GM12873 (cell line): ENCODE measurements at regions not wholly inside any gene's neighbourhood (a gene's known extent, or its start where the extent isn't known, plus 50 kb on each side); places are given as distances from the start of the nearest gene placed in this dataset.

Experiments used
- TF ChIP-seq, protein P1 (sequence below): IDR thresholded peaks from 2 replicates; pipeline ENCODE4 v1.5.1; 2012; ENCODE audit warnings: low read depth, mild to moderate bottlenecking, moderate library complexity, low read length, control low read depth; ENCODE audit not compliant: insufficient read depth; ENCODE audit errors: missing control alignments

DNA sequence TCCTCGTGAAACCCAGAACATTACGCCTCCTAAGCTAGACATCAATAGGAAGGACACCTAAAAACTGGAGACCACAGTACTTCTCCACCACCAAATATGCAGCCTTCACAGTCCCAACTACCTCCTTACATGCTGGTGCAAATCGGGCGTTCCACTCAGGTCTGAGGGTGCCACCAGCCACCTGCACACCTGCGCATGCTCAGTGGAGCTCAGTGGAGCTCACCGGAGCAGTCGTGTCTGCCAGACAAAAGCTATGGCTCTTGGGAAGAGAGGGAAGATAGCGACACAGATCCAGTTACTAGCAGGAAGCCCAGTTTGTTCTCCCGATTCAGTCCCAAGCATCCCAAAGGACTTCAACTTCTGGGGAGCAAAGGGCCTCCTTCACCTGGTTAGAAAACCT lies 237.1 kb downstream of the TSHZ3 start:
- TF ChIP-seq, protein P1, sequence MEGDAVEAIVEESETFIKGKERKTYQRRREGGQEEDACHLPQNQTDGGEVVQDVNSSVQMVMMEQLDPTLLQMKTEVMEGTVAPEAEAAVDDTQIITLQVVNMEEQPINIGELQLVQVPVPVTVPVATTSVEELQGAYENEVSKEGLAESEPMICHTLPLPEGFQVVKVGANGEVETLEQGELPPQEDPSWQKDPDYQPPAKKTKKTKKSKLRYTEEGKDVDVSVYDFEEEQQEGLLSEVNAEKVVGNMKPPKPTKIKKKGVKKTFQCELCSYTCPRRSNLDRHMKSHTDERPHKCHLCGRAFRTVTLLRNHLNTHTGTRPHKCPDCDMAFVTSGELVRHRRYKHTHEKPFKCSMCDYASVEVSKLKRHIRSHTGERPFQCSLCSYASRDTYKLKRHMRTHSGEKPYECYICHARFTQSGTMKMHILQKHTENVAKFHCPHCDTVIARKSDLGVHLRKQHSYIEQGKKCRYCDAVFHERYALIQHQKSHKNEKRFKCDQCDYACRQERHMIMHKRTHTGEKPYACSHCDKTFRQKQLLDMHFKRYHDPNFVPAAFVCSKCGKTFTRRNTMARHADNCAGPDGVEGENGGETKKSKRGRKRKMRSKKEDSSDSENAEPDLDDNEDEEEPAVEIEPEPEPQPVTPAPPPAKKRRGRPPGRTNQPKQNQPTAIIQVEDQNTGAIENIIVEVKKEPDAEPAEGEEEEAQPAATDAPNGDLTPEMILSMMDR: no peak

DNA sequence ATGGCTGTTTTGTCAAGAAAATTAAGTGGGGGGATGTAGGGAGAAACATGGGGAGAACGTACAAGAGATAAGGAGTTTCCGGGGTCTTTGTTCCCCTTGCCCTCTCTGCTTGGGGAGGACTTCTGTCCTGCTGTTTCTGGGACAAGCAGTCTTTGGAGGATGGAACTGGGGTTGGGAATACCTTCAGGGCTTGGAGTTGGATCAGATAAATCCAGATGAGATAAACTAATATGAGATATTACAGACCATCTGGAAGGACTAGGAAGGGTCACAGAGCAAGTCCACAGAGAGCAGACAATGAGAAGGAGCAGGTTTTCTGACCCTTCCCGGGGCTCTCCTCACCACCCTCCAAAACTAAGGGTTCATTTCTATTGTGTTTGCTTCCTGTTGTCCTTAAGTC lies 237.5 kb downstream of the TSHZ3 start:
- TF ChIP-seq, protein P1: no peak

DNA sequence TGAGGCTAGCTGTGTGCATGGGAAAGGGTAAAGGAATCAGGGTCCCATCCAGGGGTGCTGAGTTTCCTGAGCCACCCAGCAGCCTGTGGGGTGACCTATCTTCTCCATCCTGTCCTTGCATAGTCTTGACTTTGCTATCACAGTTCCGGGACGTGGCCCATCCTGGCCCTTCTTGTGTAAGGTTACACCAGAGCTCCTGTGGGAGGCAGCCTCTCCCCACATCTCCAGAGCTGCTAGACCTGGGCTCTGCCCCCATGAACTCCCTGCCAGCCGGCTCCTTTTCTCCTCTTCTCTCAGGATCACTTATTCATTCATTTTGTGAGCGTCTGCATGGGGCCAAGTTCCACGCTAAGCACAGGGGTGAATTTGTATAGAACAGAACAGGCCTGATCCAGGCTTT lies 238.9 kb downstream of the TSHZ3 start:
- TF ChIP-seq, protein P1: no peak

DNA sequence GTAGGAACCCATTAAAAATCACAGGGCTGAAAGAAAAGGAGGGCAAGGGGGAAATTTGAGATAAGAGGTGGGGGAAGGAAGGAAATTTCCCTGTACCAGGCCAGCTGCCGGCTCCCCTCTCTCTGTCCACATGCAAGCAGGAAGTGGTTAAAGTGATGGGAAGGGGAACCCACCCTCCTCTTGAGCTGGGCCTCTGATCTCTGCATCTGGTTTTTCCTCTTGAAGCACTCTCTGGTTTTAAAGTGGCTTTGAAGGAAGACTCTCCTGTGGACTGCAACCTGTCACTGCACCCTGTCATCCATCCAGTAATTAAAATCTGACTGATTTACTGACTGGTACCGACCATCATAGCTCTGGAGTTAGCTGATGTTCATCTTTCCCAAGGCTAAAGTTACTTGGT lies 239.6 kb downstream of the TSHZ3 start:
- TF ChIP-seq, protein P1: no peak

DNA sequence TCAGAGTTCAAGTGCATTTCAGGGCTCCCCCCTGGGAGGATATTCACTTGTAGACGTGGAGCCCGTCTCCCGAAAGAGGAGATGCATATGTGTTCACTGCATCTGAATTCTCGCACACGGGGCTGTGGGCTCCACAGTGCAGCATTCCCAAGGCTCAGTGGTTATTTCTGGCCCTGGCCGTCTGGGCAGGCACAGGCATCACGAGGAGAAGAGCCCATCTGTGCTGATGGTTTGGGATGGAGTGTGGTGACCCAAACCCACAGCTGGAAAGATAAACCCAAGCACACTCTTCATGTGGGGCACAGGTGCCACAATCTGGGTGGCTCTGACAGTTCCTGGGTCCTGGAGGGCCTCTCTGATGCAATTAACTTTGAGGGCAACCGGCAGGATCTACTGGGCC lies 242.1 kb downstream of the TSHZ3 start:
- TF ChIP-seq, protein P1: no peak

DNA sequence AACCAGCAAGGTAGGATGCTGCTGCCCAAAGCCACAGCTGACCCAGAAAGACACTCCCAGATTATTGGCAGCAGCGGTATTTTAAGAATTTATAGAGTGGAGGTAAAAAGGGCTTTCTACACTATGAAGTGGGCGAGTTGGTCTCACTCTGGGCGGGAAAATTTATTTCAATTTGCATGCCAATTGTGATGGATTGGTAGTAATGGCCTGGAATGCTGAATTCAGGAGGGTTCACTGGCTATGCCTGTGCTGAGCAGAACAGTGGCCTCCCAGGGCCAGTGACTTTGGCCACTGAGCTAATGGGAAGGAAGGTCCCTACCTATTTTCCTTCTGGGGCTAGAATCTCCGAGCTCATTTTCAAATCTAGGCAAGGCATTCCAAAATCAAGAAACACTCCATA lies 243.5 kb downstream of the TSHZ3 start:
- TF ChIP-seq, protein P1: no peak

DNA sequence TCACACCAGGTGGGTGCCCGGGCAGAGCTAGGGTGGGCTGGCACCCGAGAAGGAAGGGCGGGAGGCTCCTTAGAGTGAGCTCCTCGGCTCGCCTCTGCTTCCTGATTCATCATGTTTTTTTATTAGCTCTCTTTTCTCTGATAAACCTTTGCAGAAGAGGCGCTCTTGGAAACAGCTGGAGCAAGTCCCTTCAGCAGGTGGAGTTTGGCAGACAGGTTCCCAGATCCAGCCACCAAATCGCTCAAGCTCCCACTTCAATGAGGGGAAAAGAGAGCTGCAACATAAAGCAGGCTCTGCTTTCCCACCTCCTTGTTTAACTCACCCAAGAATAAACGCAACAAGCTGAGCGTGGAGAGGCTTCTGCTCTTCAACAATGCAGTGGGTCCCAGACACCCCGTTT lies 244.8 kb downstream of the TSHZ3 start:
- TF ChIP-seq, protein P1: no peak
